Transverse colon (tissue), 3 donors: ENCODE measurements at regions not wholly inside any gene's neighbourhood (a gene's known extent, or its start where the extent isn't known, plus 50 kb on each side); places are given as distances from the start of the nearest gene placed in this dataset.

Experiments
- EP300 ChIP-seq: sonication (generic); formaldehyde crosslinking; IDR thresholded peaks from one replicate; pipeline ENCODE4 v1.6.1; 2017; ENCODE audit warnings: antibody characterized with exemption, low read depth
- POLR2A ChIP-seq: fragments of 450-650 bp; IDR thresholded peaks from one replicate; pipeline ENCODE4 v1.6.1; 2016; ENCODE audit warnings: antibody characterized with exemption, mild to moderate bottlenecking, moderate library complexity
- TF ChIP-seq, protein P1 (sequence below), 5 experiments: fragments of 200-600 bp in 3 of 5; fragments of 450-650 bp in 2 of 5; sonication (generic) in 3 of 5; IDR thresholded peaks; 1 replicate in 2 of 5; 2 replicates in 3 of 5; pipeline ENCODE4 v1.5.1; 2016 to 2017; ENCODE audit warnings: antibody characterized with exemption in 5 of 5, inconsistent platforms in 3 of 5, mild to moderate bottlenecking in 2 of 5, moderate library complexity in 1 of 5

GRCh38 chr1:226798427-226799411 lies 59.6 kb upstream of the ITPKB start:
- TF ChIP-seq EP300: no peak
- no peak for TF ChIP-seq POLR2A
- TF ChIP-seq, protein P1, sequence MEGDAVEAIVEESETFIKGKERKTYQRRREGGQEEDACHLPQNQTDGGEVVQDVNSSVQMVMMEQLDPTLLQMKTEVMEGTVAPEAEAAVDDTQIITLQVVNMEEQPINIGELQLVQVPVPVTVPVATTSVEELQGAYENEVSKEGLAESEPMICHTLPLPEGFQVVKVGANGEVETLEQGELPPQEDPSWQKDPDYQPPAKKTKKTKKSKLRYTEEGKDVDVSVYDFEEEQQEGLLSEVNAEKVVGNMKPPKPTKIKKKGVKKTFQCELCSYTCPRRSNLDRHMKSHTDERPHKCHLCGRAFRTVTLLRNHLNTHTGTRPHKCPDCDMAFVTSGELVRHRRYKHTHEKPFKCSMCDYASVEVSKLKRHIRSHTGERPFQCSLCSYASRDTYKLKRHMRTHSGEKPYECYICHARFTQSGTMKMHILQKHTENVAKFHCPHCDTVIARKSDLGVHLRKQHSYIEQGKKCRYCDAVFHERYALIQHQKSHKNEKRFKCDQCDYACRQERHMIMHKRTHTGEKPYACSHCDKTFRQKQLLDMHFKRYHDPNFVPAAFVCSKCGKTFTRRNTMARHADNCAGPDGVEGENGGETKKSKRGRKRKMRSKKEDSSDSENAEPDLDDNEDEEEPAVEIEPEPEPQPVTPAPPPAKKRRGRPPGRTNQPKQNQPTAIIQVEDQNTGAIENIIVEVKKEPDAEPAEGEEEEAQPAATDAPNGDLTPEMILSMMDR (IDR thresholded peaks at IDR 0.05): no peak
